CD4-positive, alpha-beta T cell (primary cell): ENCODE measurements at regions not wholly inside any gene's neighbourhood (a gene's known extent, or its start where the extent isn't known, plus 50 kb on each side); places are given as distances from the start of the nearest gene placed in this dataset.

Experiments used
- ATAC-seq: fragments of 200-7000 bp; cut with Tn5 transposase; one replicate; pipeline ENCODE4 v1.10.0; 2022; ENCODE audit warnings: mild to moderate bottlenecking; ENCODE audit not compliant: poor library complexity
- CTCF ChIA-PET: fragments of 350-600 bp; sonication (Branson Sonifier 250); formaldehyde crosslinking; loops from one replicate; lab custom pipeline; 2021; ENCODE audit warnings: antibody characterized with exemption, inconsistent platforms; lab: Charles Lee
- POLR2A ChIA-PET: fragments of 350-600 bp; sonication (Branson Sonifier 250); formaldehyde crosslinking; loops from one replicate; lab custom pipeline; 2021; ENCODE audit warnings: antibody characterized with exemption, inconsistent platforms; lab: Charles Lee
- DNase-seq, 14 experiments: peaks; one replicate each; pipeline ENCODE4 v3.0.0-alpha.2; 2013 to 2020; ENCODE audit warnings: mixed read lengths in 2 of 14
- H3K27ac ChIP-seq, 2 donors: one replicate each; pipeline versions ENCODE4 v1.5.1 to v1.7.0; 2013; ENCODE audit warnings: low read length in 2 of 2, low read depth in 1 of 2, mild to moderate bottlenecking in 1 of 2
- H3K27me3 ChIP-seq, 2 experiments: 1 replicate in 1 of 2; 2 replicates in 1 of 2; pipeline versions ENCODE4 v1.6.1 to v1.7.0; 2013; ENCODE audit warnings: low read length in 2 of 2, control low read depth in 1 of 2, mild to moderate bottlenecking in 1 of 2, moderate library complexity in 1 of 2; ENCODE audit not compliant: insufficient read depth in 2 of 2, control insufficient read depth in 1 of 2
- H3K36me3 ChIP-seq: one replicate; pipeline ENCODE4 v1.6.1; 2013; ENCODE audit warnings: low read length, control low read depth; ENCODE audit not compliant: insufficient read depth
- H3K4me1 ChIP-seq: one replicate; pipeline ENCODE4 v1.6.1; 2013; ENCODE audit warnings: low read length, control low read depth; ENCODE audit not compliant: insufficient read depth
- H3K4me3 ChIP-seq: one replicate; pipeline ENCODE4 v1.5.1; 2013; ENCODE audit warnings: mild to moderate bottlenecking, low read length, moderate library complexity
- H3K9me3 ChIP-seq, 2 experiments: 1 replicate in 1 of 2; 2 replicates in 1 of 2; pipeline versions ENCODE4 v1.6.1 to v1.7.0; 2013; ENCODE audit warnings: low read length in 2 of 2, mild to moderate bottlenecking in 2 of 2, control low read depth in 1 of 2, moderate library complexity in 1 of 2; ENCODE audit not compliant: control insufficient read depth in 1 of 2, insufficient read depth in 1 of 2
- H3K27ac Mint-ChIP-seq: one replicate; pipeline ENCODE4 v1.8.0; 2020; ENCODE audit warnings: mixed read lengths
- H3K27me3 Mint-ChIP-seq: one replicate; pipeline ENCODE4 v1.8.0; 2021; ENCODE audit warnings: mixed read lengths
- H3K36me3 Mint-ChIP-seq: one replicate; pipeline ENCODE4 v1.8.0; 2021; ENCODE audit warnings: low read depth, mixed read lengths
- H3K4me1 Mint-ChIP-seq: one replicate; pipeline ENCODE4 v1.8.0; 2021; ENCODE audit warnings: low read depth, mixed read lengths
- H3K4me3 Mint-ChIP-seq: one replicate; pipeline ENCODE4 v1.8.0; 2020; ENCODE audit warnings: mild to moderate bottlenecking, mixed read lengths
- H3K9me3 Mint-ChIP-seq: one replicate; pipeline ENCODE4 v1.8.0; 2020; ENCODE audit warnings: mixed read lengths
- CTCF ChIP-seq: fragments of 200-600 bp; IDR thresholded peaks from one replicate; pipeline ENCODE4 v1.8.0; 2022; ENCODE audit warnings: antibody characterized with exemption, mild to moderate bottlenecking
- intact Hi-C, 2 experiments: fragments of 100-400 bp; cut with DNase I in 1 of 2; cut with micrococcal nuclease in 1 of 2; formaldehyde crosslinking; loops; one replicate each; pipeline versions ENCODE4 v1.15.1 to v1.9.0; 2023 to 2025; cut with DNase I, micrococcal nuclease

- ATAC-seq (no peak), DNase-seq (no peak)
- no peak overlapping the region for H3K27ac Mint-ChIP-seq
- no peaks in the 10 kb centered on the region for H3K9me3 ChIP-seq
- H3K27ac ChIP-seq: no peak overlapping the region
- POLR2A ChIA-PET: no interaction called here
- H3K9me3 Mint-ChIP-seq: no peaks in the 10 kb centered on the region
- H3K27me3 ChIP-seq: peaks cover 0 to 14% of the 10 kb centered on the region in 2 experiments
- no peak overlapping the region for H3K4me3 ChIP-seq
- no peaks in the 10 kb centered on the region for H3K36me3 ChIP-seq
- peaks cover 24% of the 10 kb centered on the region for H3K27me3 Mint-ChIP-seq
- CTCF ChIA-PET: no interaction called here
- TF ChIP-seq CTCF: no peak
- H3K36me3 Mint-ChIP-seq: no peaks in the 10 kb centered on the region
- H3K4me3 Mint-ChIP-seq: no peak overlapping the region
- intact Hi-C loops: no loop called here
- H3K4me1 Mint-ChIP-seq: no peaks in the 10 kb centered on the region
- no peaks in the 10 kb centered on the region for H3K4me1 ChIP-seq
Measured at GRCh38 chr2:235240574-235240973, 253.3 kb upstream of the AGAP1 start.

DNA sequence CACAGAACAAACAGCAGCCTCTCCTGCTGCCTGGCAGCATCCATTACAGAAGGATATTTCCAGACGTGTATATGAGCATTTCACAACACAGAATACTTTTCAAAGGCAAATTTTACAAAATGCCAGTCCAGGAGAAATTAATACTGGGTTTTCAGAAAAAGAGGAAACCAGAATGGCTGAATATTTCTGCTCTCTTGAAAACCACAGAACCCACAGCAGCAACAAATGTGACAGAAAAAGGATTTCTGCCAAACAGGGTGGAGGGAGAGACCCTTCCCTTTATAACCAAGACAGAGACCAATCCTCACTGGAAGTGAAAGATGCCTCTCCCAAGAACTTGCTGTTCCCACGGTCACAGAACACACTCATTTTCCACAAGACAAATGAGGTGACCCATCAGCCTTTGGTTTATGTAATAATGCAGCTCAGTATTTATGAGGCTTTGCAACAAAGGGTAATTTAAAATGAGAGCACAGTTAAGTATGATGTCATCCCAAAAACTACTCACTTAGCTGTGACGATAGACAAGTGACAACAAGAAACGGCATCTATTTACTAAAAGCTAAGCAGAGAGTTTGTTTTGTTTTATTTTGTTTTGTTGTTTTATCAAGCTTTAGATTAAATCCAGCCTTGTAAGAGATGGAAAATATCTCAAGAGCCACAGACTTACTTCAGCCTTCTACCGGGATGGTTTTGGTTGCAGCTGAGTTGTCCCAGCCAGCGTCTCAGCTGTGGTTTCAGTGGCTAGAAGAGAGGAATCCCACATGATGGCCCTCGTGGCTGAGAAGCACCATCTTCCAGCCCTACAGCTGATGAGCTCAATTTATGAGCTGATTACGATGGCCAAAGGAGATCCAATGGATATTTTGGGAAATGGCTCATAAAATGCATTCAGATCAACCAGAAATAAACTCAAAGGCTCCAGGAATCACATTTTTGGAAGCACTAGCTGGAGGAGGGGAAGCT, 249.3 kb upstream of the AGAP1 start:
- Mint-ChIP-seq H3K4me1 (no peaks in the 10 kb centered on the region), H3K9me3 (no peaks in the 10 kb centered on the region), H3K27me3 (peaks cover 29% of the 10 kb centered on the region), H3K4me3 (no peak overlapping the region), H3K36me3 (no peaks in the 10 kb centered on the region), H3K27ac (no peak overlapping the region)
- ChIA-PET CTCF (interaction anchor here (0.9 to 1.2 kb wide), 2 partner anchors 18 to 20 kb away, joined by 3 to 4 read pairs; no protein-coding TSS in a partner anchor), POLR2A (no interaction called here)
- intact Hi-C loops: no loop called here
- H3K4me3 ChIP-seq: no peak overlapping the region
- no peak overlapping the region for H3K27ac ChIP-seq
- peaks cover 0 to 8% of the 10 kb centered on the region in 2 experiments for H3K27me3 ChIP-seq
- no peak for DNase-seq
- no peaks in the 10 kb centered on the region for H3K36me3 ChIP-seq
- TF ChIP-seq CTCF: no peak
- H3K4me1 ChIP-seq: no peaks in the 10 kb centered on the region
- H3K9me3 ChIP-seq: no peaks in the 10 kb centered on the region
- ATAC-seq: no peak

DNA sequence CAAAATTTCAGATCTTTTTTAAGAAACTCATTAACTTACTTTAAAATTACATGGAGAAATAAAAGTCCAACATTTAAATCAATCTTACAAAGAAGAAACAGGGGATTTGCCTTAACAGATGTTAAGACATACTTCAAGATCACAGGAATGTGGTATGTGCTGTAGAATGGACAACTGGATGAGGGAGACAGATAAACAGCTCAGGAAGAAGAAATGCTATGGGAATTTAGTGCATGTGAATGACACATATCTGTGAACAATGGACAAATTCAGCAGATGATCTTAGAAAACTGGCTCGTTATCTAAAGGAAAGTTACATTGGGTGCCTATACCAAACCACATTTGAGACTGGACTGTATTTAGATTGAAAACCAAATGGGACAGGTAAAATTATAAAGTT, 246.8 kb upstream of the AGAP1 start:
- ChIA-PET POLR2A (no interaction called here), CTCF (no interaction called here)
- Mint-ChIP-seq H3K27ac (no peak overlapping the region), H3K4me1 (no peaks in the 10 kb centered on the region), H3K9me3 (no peaks in the 10 kb centered on the region), H3K36me3 (no peaks in the 10 kb centered on the region), H3K27me3 (peaks cover 16% of the 10 kb centered on the region), H3K4me3 (no peak overlapping the region)
- H3K27ac ChIP-seq: no peak overlapping the region
- no peaks in the 10 kb centered on the region for H3K4me1 ChIP-seq
- no peaks in the 10 kb centered on the region for H3K36me3 ChIP-seq
- ATAC-seq: no peak
- peaks cover 0 to 4% of the 10 kb centered on the region in 2 experiments for H3K27me3 ChIP-seq
- peaks cover 0 to 3% of the 10 kb centered on the region in 2 experiments for H3K9me3 ChIP-seq
- intact Hi-C loops: no loop called here
- TF ChIP-seq CTCF: no peak
- DNase-seq: no peak
- H3K4me3 ChIP-seq: no peak overlapping the region
